ENCODE measurements at regions not wholly inside any gene's neighbourhood (a gene's known extent, or its start where the extent isn't known, plus 50 kb on each side); places are given as distances from the start of the nearest gene placed in this dataset.

DNA sequence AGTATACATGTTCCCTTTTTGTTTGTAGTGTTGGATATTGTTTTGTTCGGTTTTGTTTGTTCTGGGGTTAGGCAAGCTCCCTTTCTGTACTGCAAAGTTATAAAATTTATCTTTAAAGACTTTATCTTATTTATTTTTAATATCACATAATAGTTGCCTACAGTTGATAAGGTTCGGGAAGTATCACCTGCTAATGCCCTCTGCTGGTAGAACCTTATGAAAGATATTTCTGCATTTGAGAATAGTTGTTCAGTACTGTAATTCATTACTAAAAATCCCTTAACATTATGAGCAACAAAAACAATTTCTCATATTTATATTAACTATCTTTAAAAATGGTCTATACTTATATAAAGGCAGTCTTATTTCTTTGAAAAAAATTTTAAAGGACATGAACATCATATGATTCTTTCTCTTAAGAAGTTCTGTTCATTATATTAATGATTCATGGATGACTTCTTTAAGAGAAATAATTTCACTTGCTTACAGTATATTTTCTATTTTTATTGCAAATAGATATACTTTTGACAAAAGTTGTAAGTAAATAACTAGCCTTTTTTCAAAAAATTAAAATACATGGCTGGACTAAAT, 1126.8 kb downstream of the SI start:
- no peak for TF ChIP-seq POLR2A (IDR thresholded peaks at IDR 0.05)
- TF ChIP-seq, protein P1, sequence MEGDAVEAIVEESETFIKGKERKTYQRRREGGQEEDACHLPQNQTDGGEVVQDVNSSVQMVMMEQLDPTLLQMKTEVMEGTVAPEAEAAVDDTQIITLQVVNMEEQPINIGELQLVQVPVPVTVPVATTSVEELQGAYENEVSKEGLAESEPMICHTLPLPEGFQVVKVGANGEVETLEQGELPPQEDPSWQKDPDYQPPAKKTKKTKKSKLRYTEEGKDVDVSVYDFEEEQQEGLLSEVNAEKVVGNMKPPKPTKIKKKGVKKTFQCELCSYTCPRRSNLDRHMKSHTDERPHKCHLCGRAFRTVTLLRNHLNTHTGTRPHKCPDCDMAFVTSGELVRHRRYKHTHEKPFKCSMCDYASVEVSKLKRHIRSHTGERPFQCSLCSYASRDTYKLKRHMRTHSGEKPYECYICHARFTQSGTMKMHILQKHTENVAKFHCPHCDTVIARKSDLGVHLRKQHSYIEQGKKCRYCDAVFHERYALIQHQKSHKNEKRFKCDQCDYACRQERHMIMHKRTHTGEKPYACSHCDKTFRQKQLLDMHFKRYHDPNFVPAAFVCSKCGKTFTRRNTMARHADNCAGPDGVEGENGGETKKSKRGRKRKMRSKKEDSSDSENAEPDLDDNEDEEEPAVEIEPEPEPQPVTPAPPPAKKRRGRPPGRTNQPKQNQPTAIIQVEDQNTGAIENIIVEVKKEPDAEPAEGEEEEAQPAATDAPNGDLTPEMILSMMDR (IDR thresholded peaks at IDR 0.05) = peak in 1 of 6 experiments; percentile 13
